ENCODE measurements at regions not wholly inside any gene's neighbourhood (a gene's known extent, or its start where the extent isn't known, plus 50 kb on each side); places are given as distances from the start of the nearest gene placed in this dataset.
"Not testable (repeated sequence)": the region's sequence is repeated elsewhere in the genome, so short reads cannot be mapped to it uniquely, and the experiment has no call there.

- peaks cover 0 to 3% of the 10 kb centered on the region in 2 donors for H3K27me3 ChIP-seq
- H3K9me3 ChIP-seq, result no peaks in the 10 kb centered on the region
- no peak overlapping the region for H3K27ac ChIP-seq
- no peaks in the 10 kb centered on the region for H3K4me1 ChIP-seq
- DNase-seq (ENCODE audit: low spot score in 2 of 2), result no peak
- H3K4me3 ChIP-seq, result no peak overlapping the region
- WGBS, 2 donors, result 71 to 75% methylated on average over 16 of the region's 16 CpGs
- no peak for TF ChIP-seq CTCF (IDR thresholded peaks at IDR 0.05)
- TF ChIP-seq EP300 (IDR thresholded peaks at IDR 0.05), result no peak
- no peaks in the 10 kb centered on the region for H3K36me3 ChIP-seq
Observed at GRCh38 chr17:20706751-20707373, 127.3 kb downstream of the CDRT15L2 start.

DNA sequence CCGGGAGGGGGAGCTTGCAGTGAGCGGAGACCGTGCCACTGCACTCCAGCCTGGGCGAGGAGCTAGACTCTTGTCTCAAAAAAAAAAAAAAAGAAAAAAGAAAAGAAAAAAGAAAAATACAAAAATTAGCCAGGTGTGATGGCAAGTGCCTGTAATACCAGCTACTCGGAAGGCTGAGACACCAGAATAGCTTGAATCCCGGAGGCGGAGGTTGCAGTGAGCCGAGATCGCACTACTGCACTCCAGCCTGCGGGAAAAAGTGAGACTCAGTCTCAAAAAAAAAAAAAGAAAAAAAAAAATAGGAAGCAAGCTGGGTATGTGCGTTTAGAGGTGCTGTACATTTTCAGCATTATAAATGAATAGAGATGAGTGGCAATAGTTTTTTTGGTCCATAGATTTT lies 129.3 kb downstream of the CDRT15L2 start:
- not testable (repeated sequence) for H3K27me3 ChIP-seq; DNase-seq (ENCODE audit: low spot score in 2 of 2); H3K27ac ChIP-seq; H3K9me3 ChIP-seq; H3K4me3 ChIP-seq; H3K4me1 ChIP-seq; H3K36me3 ChIP-seq
- WGBS, 2 donors, result 72 to 74% methylated on average over 11 of the region's 11 CpGs

DNA sequence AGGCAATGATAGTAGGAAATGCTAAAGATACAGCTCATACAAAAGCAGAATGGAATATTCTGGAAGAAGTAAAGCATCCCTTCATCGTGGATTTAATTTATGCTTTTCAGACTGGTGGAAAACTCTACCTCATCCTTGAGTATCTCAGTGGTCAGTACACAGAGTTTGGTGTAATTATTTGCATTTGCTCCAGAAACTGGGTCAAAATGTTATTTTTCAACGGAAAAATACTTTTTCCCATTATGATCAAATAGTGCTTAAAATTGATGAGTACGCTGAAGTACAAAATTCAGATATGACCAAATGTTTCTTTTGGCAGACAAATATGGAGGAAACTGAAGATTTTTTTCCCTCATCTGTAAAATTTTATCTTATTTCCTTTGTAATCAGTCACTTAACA lies 137.0 kb downstream of the CDRT15L2 start:
- not testable (repeated sequence) for H3K27ac ChIP-seq; H3K36me3 ChIP-seq; DNase-seq (ENCODE audit: low spot score in 2 of 2); H3K4me1 ChIP-seq; H3K4me3 ChIP-seq; H3K27me3 ChIP-seq; H3K9me3 ChIP-seq
- 54 to 63% methylated on average over 3 of the region's 3 CpGs for whole genome bisulfite sequencing, 2 donors

- TF ChIP-seq EP300 (IDR thresholded peaks at IDR 0.05), result no peak
- TF ChIP-seq CTCF (IDR thresholded peaks at IDR 0.05), result no peak
- no peak for TF ChIP-seq POLR2A (IDR thresholded peaks at IDR 0.05)
- no peaks in the 10 kb centered on the region for H3K36me3 ChIP-seq
- no peak for DNase-seq (ENCODE audit: low spot score in 2 of 2)
- no peak overlapping the region for H3K4me3 ChIP-seq
- no peak overlapping the region for H3K27ac ChIP-seq
- WGBS, 2 donors, result 42 to 43% methylated on average over 5 of the region's 5 CpGs
- no peaks in the 10 kb centered on the region for H3K4me1 ChIP-seq
- peaks cover 0 to 6% (median 0%) of the 10 kb centered on the region in 4 donors for H3K9me3 ChIP-seq
- no peaks in the 10 kb centered on the region for H3K27me3 ChIP-seq
Observed at GRCh38 chr17:20721171-20721570, 141.6 kb downstream of the CDRT15L2 start.

- H3K27me3 ChIP-seq; H3K27ac ChIP-seq; H3K9me3 ChIP-seq; H3K4me3 ChIP-seq; DNase-seq (ENCODE audit: low spot score in 2 of 2); H3K4me1 ChIP-seq; H3K36me3 ChIP-seq: not testable (repeated sequence)
- whole genome bisulfite sequencing, 2 donors, result 82 to 91% methylated on average over 1 of the region's 1 CpG
Observed at GRCh38 chr17:20724391-20724790, 144.9 kb downstream of the CDRT15L2 start.

GRCh38 chr17:20727201-20727600 lies 147.7 kb downstream of the CDRT15L2 start:
- WGBS, 2 donors, result 77 to 79% methylated on average over 7 of the region's 7 CpGs
- not testable (repeated sequence) for H3K4me1 ChIP-seq; DNase-seq (ENCODE audit: low spot score in 2 of 2); H3K27me3 ChIP-seq; H3K36me3 ChIP-seq; H3K9me3 ChIP-seq; H3K27ac ChIP-seq; H3K4me3 ChIP-seq

DNA sequence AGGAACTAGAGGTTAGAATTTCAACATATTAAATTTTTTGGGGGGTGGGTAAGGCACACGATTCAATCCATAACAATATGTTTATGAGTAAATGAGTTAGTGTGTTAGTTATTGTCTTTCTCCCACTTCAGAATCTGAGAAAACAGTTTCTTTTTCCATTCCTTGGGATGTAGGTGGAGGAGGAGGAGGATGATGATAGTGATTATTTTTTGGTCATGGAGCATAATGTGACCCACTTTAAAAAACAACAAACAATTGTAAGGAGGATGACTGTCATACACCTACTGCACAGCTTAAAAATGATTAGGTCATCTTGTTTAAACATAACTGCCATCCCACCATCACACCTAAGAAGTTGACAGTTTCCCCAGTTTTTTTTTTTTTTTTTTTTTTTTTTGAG lies 148.7 kb downstream of the CDRT15L2 start:
- no peak for TF ChIP-seq CTCF (IDR thresholded peaks at IDR 0.05)
- Histone ChIP-seq H3K27me3 (no peaks in the 10 kb centered on the region), H3K4me3 (no peak overlapping the region), H3K36me3 (no peaks in the 10 kb centered on the region), H3K27ac (no peak overlapping the region), H3K9me3 (no peaks in the 10 kb centered on the region), H3K4me1 (no peaks in the 10 kb centered on the region)
- 57 to 73% methylated on average over 1 of the region's 1 CpG for WGBS, 2 donors
- DNase-seq (ENCODE audit: low spot score in 2 of 2), result no peak

DNA sequence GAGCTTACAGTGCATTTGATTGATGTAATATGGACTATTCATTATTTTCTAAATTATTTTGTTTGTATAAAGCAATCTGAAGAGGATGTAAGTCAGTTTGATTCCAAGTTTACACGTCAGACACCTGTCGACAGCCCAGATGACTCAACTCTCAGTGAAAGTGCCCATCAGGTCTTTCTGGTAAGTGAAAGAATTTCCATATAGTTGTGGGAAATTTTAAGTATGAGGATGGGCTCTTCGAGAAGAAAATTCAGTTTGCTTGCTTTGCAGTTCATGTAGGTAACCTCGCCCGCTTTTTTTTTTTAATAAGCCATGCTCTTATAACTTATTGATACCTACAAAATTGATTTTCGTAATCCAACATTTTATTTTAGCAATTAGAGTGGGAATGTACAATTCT lies 151.6 kb downstream of the CDRT15L2 start:
- H3K27me3 ChIP-seq; H3K36me3 ChIP-seq; H3K9me3 ChIP-seq; DNase-seq (ENCODE audit: low spot score in 2 of 2); H3K4me1 ChIP-seq; H3K27ac ChIP-seq; H3K4me3 ChIP-seq: not testable (repeated sequence)
- WGBS, 2 donors, result 90 to 94% methylated on average over 6 of the region's 6 CpGs

All from tibial nerve (tissue), 4 donors.